Ishikawa (cell line): ENCODE measurements at regions not wholly inside any gene's neighbourhood (a gene's known extent, or its start where the extent isn't known, plus 50 kb on each side); places are given as distances from the start of the nearest gene placed in this dataset.

ENCODE experiments used
- CEBPB ChIP-seq: IDR thresholded peaks from 2 replicates; pipeline ENCODE4 v1.6.1; 2012
- CREB1 ChIP-seq: IDR thresholded peaks from 2 replicates; pipeline ENCODE4 v1.6.1; 2012; ENCODE audit warnings: low read depth
- EGR1 ChIP-seq: IDR thresholded peaks from 2 replicates; pipeline ENCODE4 v1.6.1; 2012
- EP300 ChIP-seq: IDR thresholded peaks from 2 replicates; pipeline ENCODE4 v1.6.1; 2012; ENCODE audit warnings: borderline replicate concordance
- FOXM1 ChIP-seq: IDR thresholded peaks from 2 replicates; pipeline ENCODE4 v1.6.1; 2012; ENCODE audit warnings: low read depth, borderline replicate concordance
- MAX ChIP-seq: IDR thresholded peaks from 2 replicates; pipeline ENCODE4 v1.6.1; 2012
- NFIC ChIP-seq: IDR thresholded peaks from 2 replicates; pipeline ENCODE4 v1.6.1; 2012
- RAD21 ChIP-seq: IDR thresholded peaks from 2 replicates; pipeline ENCODE4 v1.6.1; 2012; ENCODE audit warnings: low read depth
- TAF1 ChIP-seq: IDR thresholded peaks from 2 replicates; pipeline ENCODE4 v1.6.1; 2012; ENCODE audit warnings: low read depth, mild to moderate bottlenecking
- TCF12 ChIP-seq: IDR thresholded peaks from 2 replicates; pipeline ENCODE4 v1.6.1; 2012; ENCODE audit warnings: low read depth
- TEAD4 ChIP-seq: IDR thresholded peaks from 2 replicates; pipeline ENCODE4 v1.6.1; 2012
- USF1 ChIP-seq: IDR thresholded peaks from 2 replicates; pipeline ENCODE4 v1.6.1; 2012
- YY1 ChIP-seq: IDR thresholded peaks from 2 replicates; pipeline ENCODE4 v1.6.1; 2012; ENCODE audit warnings: low read depth
- ZBTB7A ChIP-seq: IDR thresholded peaks from 2 replicates; pipeline ENCODE4 v1.6.1; 2012; ENCODE audit warnings: low read depth
- TF ChIP-seq, protein P1 (sequence below): IDR thresholded peaks from 2 replicates; pipeline ENCODE4 v1.6.1; 2012; ENCODE audit warnings: low read depth, mild to moderate bottlenecking

DNA sequence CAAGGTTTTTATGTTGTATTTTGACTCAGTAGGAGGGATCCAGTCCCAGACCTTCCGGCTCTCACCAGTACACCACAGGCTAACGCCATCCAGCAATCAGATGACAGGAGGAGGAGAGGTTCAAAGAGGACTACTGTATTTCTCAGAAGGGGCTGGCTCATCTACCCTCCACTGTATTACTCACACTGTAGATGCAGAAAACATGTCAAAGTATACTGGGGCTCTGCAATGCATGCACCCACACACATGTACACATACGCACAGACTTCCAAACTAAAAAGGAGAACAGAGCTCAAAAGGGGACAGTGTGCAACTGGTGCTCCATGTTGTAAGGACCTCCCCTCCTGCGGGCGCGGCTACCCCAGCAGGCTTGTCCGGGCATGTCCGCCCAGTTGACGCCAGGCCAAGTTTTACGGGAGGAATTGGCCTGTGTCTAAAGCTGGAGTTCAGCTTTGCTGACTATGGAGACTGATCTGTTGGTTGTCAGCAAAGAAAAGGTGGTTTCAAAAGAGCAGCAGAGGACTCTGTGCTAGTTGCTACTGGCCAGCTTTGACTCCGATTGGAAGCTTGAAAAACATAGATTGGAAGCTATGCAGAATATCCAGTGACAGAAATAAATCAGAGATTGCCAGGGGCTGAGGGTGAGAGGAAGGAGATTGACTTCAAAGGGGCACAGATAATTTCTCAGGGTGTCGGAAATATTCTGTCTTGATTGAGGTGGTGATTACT lies 314.2 kb downstream of the DLEU7 start:
- TF ChIP-seq NFIC, result peak; percentile 92
- 0 out of 2 replicates have a peak, but pooled peaks have one; percentile 39 for TF ChIP-seq ZBTB7A
- peak; percentile 57; the same call in 1 of the 2 replicates for TF ChIP-seq TCF12
- TF ChIP-seq RAD21, result peak; percentile 16; the same call in 1 of the 2 replicates
- 0 out of 2 replicates have a peak, but pooled peaks have one; percentile 19 for TF ChIP-seq FOXM1
- no peak for TF ChIP-seq EP300
- peak; percentile 64; the same call in 1 of the 2 replicates for TF ChIP-seq YY1
- TF ChIP-seq TAF1, result no peak
- TF ChIP-seq TEAD4, result peak; percentile 45; the same call in 1 of the 2 replicates
- no peak for TF ChIP-seq CREB1
- 0 out of 2 replicates have a peak, but pooled peaks have one; percentile 1 for TF ChIP-seq USF1
- peak; percentile 51; the same call in 1 of the 2 replicates for TF ChIP-seq MAX

GRCh38 chr13:50531917-50532899 lies 311.3 kb downstream of the DLEU7 start:
- no peak for TF ChIP-seq CEBPB
- TF ChIP-seq RAD21, result peak; percentile 60

- TF ChIP-seq EP300 (no peak), ZBTB7A (no peak)
Measured at GRCh38 chr13:50535050-50535449, 308.4 kb downstream of the DLEU7 start.

- TF ChIP-seq CREB1 (no peak), CEBPB (no peak), ZBTB7A (no peak), NFIC (no peak), EP300 (no peak), YY1 (no peak), RAD21 (no peak), TCF12 (no peak), FOXM1 (no peak), EGR1 (no peak), MAX (no peak), TEAD4 (no peak), USF1 (no peak)
Measured at GRCh38 chr13:50537029-50537428, 306.5 kb downstream of the DLEU7 start.

DNA sequence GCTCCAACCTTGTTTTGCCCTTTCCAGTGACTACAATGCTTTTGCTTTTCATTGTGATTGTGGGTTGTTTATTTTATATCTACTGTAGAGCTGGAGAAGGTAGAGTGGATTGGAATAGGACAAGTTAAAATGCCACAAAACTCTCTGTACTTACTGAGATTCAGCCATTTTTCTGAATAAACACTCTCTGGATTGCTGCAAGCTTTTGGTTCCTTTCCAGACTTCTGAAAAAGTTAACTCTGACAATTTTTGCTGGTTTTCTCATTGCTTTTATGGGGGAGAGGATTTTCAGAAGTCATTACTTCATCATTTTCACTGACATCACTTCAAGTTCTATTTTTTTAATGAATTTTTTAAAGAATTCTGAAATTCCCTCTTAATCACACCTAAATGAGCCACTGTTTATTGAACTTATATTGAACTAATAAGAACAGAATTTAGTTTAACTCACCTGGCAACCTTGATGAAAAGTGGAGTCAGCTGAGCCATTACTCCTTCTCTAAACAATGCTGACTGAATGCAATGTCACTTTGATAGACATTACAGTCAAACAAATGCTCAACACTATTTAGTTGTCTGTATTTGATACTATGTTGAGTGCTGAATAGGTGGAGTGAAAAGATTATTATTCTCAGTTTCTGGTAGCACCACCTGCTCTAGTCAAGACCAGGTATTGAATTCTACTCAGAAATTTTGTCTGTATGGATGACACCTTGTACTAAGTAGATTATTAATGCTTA lies 303.5 kb downstream of the DLEU7 start:
- TF ChIP-seq RAD21 (no peak), TAF1 (no peak), ZBTB7A (no peak), MAX (no peak), EP300 (no peak), TEAD4 (no peak), NFIC (no peak), FOXM1 (no peak), CEBPB (no peak), USF1 (no peak), CREB1 (no peak), TCF12 (no peak), YY1 (no peak), EGR1 (no peak)
- TF ChIP-seq, protein P1, sequence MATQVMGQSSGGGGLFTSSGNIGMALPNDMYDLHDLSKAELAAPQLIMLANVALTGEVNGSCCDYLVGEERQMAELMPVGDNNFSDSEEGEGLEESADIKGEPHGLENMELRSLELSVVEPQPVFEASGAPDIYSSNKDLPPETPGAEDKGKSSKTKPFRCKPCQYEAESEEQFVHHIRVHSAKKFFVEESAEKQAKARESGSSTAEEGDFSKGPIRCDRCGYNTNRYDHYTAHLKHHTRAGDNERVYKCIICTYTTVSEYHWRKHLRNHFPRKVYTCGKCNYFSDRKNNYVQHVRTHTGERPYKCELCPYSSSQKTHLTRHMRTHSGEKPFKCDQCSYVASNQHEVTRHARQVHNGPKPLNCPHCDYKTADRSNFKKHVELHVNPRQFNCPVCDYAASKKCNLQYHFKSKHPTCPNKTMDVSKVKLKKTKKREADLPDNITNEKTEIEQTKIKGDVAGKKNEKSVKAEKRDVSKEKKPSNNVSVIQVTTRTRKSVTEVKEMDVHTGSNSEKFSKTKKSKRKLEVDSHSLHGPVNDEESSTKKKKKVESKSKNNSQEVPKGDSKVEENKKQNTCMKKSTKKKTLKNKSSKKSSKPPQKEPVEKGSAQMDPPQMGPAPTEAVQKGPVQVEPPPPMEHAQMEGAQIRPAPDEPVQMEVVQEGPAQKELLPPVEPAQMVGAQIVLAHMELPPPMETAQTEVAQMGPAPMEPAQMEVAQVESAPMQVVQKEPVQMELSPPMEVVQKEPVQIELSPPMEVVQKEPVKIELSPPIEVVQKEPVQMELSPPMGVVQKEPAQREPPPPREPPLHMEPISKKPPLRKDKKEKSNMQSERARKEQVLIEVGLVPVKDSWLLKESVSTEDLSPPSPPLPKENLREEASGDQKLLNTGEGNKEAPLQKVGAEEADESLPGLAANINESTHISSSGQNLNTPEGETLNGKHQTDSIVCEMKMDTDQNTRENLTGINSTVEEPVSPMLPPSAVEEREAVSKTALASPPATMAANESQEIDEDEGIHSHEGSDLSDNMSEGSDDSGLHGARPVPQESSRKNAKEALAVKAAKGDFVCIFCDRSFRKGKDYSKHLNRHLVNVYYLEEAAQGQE, result no peak

DNA sequence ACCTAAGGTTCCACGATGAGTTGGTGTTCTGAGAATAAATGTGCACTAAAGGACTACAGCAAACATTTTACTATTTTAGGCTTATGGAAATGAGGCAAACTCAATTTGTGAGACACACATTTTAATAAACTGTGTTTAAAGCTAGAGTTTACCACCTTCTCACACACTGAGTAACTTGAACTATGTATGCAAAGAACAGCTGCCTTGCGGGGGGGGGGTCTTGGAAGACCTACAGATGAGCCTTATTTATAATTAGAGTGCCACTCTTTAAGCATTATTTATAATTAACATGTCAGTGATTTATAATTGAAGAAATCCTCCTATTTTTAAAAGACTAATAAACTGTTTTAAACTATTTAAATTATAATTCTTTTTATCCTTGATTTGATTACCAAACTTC lies 300.4 kb downstream of the DLEU7 start:
- TF ChIP-seq ZBTB7A (no peak), NFIC (no peak)
